GM23338 (cell line): ENCODE measurements at regions not wholly inside any gene's neighbourhood (a gene's known extent, or its start where the extent isn't known, plus 50 kb on each side); places are given as distances from the start of the nearest gene placed in this dataset.

Experiments
- ATAC-seq: fragments of 200-7000 bp; cut with Tn5 transposase; 3 replicates; pipeline ENCODE4 v1.9.1; 2020
- DNase-seq: peaks from one replicate; pipeline ENCODE4 v3.0.0-alpha.2; 2015; ENCODE audit warnings: low spot score
- H2AFZ ChIP-seq: fragments of 200-600 bp; sonication (generic); 2 replicates; pipeline ENCODE4 v1.8.0; 2016; ENCODE audit warnings: antibody characterized with exemption, mild to moderate bottlenecking, moderate library complexity
- H3F3A ChIP-seq: fragments of 200-600 bp; sonication (generic); replicated peaks from 2 replicates; pipeline ENCODE4 v1.8.0; 2017; ENCODE audit warnings: antibody characterized with exemption, mixed run types, low read depth
- H3K27ac ChIP-seq: fragments of 200-600 bp; sonication (generic); 2 replicates; pipeline ENCODE4 v1.6.1; 2016; ENCODE audit warnings: low read depth
- H3K27me3 ChIP-seq: fragments of 200-600 bp; sonication (generic); 2 replicates; pipeline ENCODE4 v1.8.0; 2016; ENCODE audit warnings: mild to moderate bottlenecking, mixed run types, moderate library complexity; ENCODE audit not compliant: insufficient read depth
- H3K36me3 ChIP-seq: fragments of 200-600 bp; sonication (generic); 2 replicates; pipeline ENCODE4 v1.8.0; 2016; ENCODE audit warnings: mild to moderate bottlenecking; ENCODE audit not compliant: insufficient read depth
- H3K4me1 ChIP-seq: fragments of 200-600 bp; sonication (generic); 2 replicates; pipeline ENCODE4 v1.8.0; 2016; ENCODE audit warnings: mild to moderate bottlenecking, moderate library complexity; ENCODE audit not compliant: insufficient read depth
- H3K4me2 ChIP-seq: fragments of 200-600 bp; sonication (generic); 2 replicates; pipeline ENCODE4 v1.7.1; 2017; ENCODE audit warnings: mixed run types
- H3K4me3 ChIP-seq: fragments of 200-600 bp; sonication (generic); 2 replicates; pipeline ENCODE4 v1.6.1; 2016; ENCODE audit warnings: mixed run types
- H3K79me2 ChIP-seq: fragments of 200-600 bp; sonication (generic); replicated peaks from 2 replicates; pipeline ENCODE4 v1.8.0; 2017; ENCODE audit warnings: mild to moderate bottlenecking; ENCODE audit not compliant: insufficient read depth
- H3K9me2 ChIP-seq: fragments of 200-600 bp; sonication (generic); 2 replicates; pipeline ENCODE4 v1.8.0; 2017; ENCODE audit not compliant: insufficient read depth
- H4K20me1 ChIP-seq: fragments of 200-600 bp; sonication (generic); replicated peaks from 2 replicates; pipeline ENCODE4 v1.8.0; 2017; ENCODE audit warnings: mild to moderate bottlenecking; ENCODE audit not compliant: insufficient read depth
- H3K27ac Mint-ChIP-seq: 2 replicates; pipeline ENCODE4 v1.8.0; 2020; ENCODE audit warnings: inconsistent platforms, mild to moderate bottlenecking, moderate library complexity, mixed read lengths
- H3K27me3 Mint-ChIP-seq: 3 replicates; pipeline ENCODE4 v1.8.0; 2022; ENCODE audit warnings: low read depth, mild to moderate bottlenecking, moderate library complexity, mixed read lengths, inconsistent platforms; ENCODE audit not compliant: insufficient read depth, poor library complexity
- H3K36me3 Mint-ChIP-seq: 3 replicates; pipeline ENCODE4 v1.8.0; 2021; ENCODE audit warnings: low read depth, mild to moderate bottlenecking, inconsistent platforms, moderate library complexity, mixed read lengths
- H3K4me1 Mint-ChIP-seq: 3 replicates; pipeline ENCODE4 v1.8.0; 2020; ENCODE audit warnings: mild to moderate bottlenecking, inconsistent platforms, mixed read lengths
- H3K4me3 Mint-ChIP-seq: 3 replicates; pipeline ENCODE4 v1.8.0; 2021; ENCODE audit warnings: moderate library complexity, mild to moderate bottlenecking, inconsistent platforms, mixed read lengths
- H3K9me3 Mint-ChIP-seq: 3 replicates; pipeline ENCODE4 v1.8.0; 2020; ENCODE audit warnings: moderate library complexity, mild to moderate bottlenecking, inconsistent platforms, mixed read lengths
- CREB1 ChIP-seq: fragments of 250-450 bp; sonication (Bioruptor Pico); IDR thresholded peaks from 2 replicates; pipeline ENCODE4 v1.5.0; 2020; ENCODE audit warnings: low read depth, mild to moderate bottlenecking, moderate library complexity
- CTCF ChIP-seq, 2 experiments: fragments of 200-600 bp in 1 of 2; sonication (generic) in 1 of 2; conservative IDR thresholded peaks; 2 replicates each; pipeline versions ENCODE4 v1.5.1 to v1.6.1; 2016 to 2017; ENCODE audit warnings: antibody characterized with exemption in 2 of 2, low read depth in 2 of 2, mild to moderate bottlenecking in 2 of 2, moderate library complexity in 1 of 2
- ETS1 ChIP-seq: IDR thresholded peaks from 2 replicates; pipeline ENCODE4 v1.6.1; 2016; ENCODE audit warnings: antibody characterized with exemption
- JUNB ChIP-seq: IDR thresholded peaks from one replicate; pipeline ENCODE4 v1.6.1; 2016; ENCODE audit warnings: antibody characterized with exemption; ENCODE audit not compliant: unreplicated experiment
- POLR2AphosphoS5 ChIP-seq: IDR thresholded peaks from 2 replicates; pipeline ENCODE4 v1.6.1; 2016; ENCODE audit warnings: antibody characterized with exemption, low read depth
- REST ChIP-seq: IDR thresholded peaks from one replicate; pipeline ENCODE4 v1.6.1; 2018; ENCODE audit warnings: antibody characterized with exemption; ENCODE audit not compliant: unreplicated experiment
- ZNF114 ChIP-seq: fragments of 250-450 bp; sonication (Bioruptor Pico); IDR thresholded peaks from 2 replicates; pipeline ENCODE4 v1.5.0; 2020; ENCODE audit warnings: mild to moderate bottlenecking, moderate library complexity
- ZNF331 ChIP-seq: fragments of 250-450 bp; sonication (Bioruptor Pico); IDR thresholded peaks from 2 replicates; pipeline ENCODE4 v1.5.0; 2020; ENCODE audit warnings: low read depth, mild to moderate bottlenecking, moderate library complexity
- ZNF462 ChIP-seq: fragments of 250-450 bp; sonication (Bioruptor Pico); IDR thresholded peaks from 2 replicates; pipeline ENCODE4 v1.5.0; 2020; ENCODE audit warnings: mild to moderate bottlenecking, moderate library complexity

- no peaks in the 10 kb centered on the region for H3F3A ChIP-seq
- no peak for ATAC-seq
Measured at GRCh38 chrX:44071847-44072551, 98.8 kb upstream of the NDP start.

More at GRCh38 chrX:44071847-44072551, 98.8 kb upstream of the NDP start:
- no peaks in the 10 kb centered on the region for H3K36me3 ChIP-seq
- no peaks in the 10 kb centered on the region for H3K27me3 ChIP-seq
- Mint-ChIP-seq H3K27me3 (peaks cover 2% of the 10 kb centered on the region), H3K9me3 (no peaks in the 10 kb centered on the region), H3K27ac (no peak overlapping the region), H3K4me3 (no peak overlapping the region), H3K4me1 (no peaks in the 10 kb centered on the region), H3K36me3 (no peaks in the 10 kb centered on the region)
- no peaks in the 10 kb centered on the region for H3K4me1 ChIP-seq
- H3K9me2 ChIP-seq, result 0 out of 2 replicates have a peak, but pooled peaks cover 3% of the 10 kb centered on the region
- no peak overlapping the region for H2AFZ ChIP-seq
- DNase-seq, result no peak
- H4K20me1 ChIP-seq, result no peaks in the 10 kb centered on the region
- H3K27ac ChIP-seq, result no peak overlapping the region
- H3K4me2 ChIP-seq, result no peak overlapping the region
- H3K79me2 ChIP-seq, result no peaks in the 10 kb centered on the region
- TF ChIP-seq ZNF462 (CRISPR knock-in tag) (no peak), ZNF114 (CRISPR knock-in tag) (no peak), CREB1 (no peak), CTCF (conservative IDR thresholded peaks at IDR 0.05; ENCODE audit: low read depth in 2 of 2) (no peak), ETS1 (no peak), POLR2AphosphoS5 (no peak), REST (no peak), JUNB (no peak), ZNF331 (CRISPR knock-in tag) (no peak)
- no peak overlapping the region for H3K4me3 ChIP-seq
